ENCODE measurements at regions not wholly inside any gene's neighbourhood (a gene's known extent, or its start where the extent isn't known, plus 50 kb on each side); places are given as distances from the start of the nearest gene placed in this dataset.

- ATAC-seq (ENCODE audit: low FRiP score) (no peak), DNase-seq (ENCODE audit: low spot score) (no peak)
Observed at GRCh38 chr14:98769326-98769725, 502.7 kb downstream of the BCL11B start.

GRCh38 chr14:98770151-98770550 lies 501.8 kb downstream of the BCL11B start:
- DNase-seq (ENCODE audit: low spot score) (no peak), ATAC-seq (ENCODE audit: low FRiP score) (no peak)
- TF ChIP-seq CTCF (IDR thresholded peaks at IDR 0.05): no peak

More at GRCh38 chr14:98769326-98769725, 502.7 kb downstream of the BCL11B start:
- no peak for TF ChIP-seq CTCF (IDR thresholded peaks at IDR 0.05)

- ATAC-seq (ENCODE audit: low FRiP score) (no peak), DNase-seq (ENCODE audit: low spot score) (no peak)
- TF ChIP-seq CTCF (IDR thresholded peaks at IDR 0.05): no peak
Observed at GRCh38 chr14:98773814-98774213, 498.2 kb downstream of the BCL11B start.

GRCh38 chr14:98775892-98776291 lies 496.1 kb downstream of the BCL11B start:
- TF ChIP-seq CTCF (IDR thresholded peaks at IDR 0.05): no peak

GRCh38 chr14:98782062-98782461 lies 489.9 kb downstream of the BCL11B start:
- TF ChIP-seq CTCF (IDR thresholded peaks at IDR 0.05): no peak
- no peak for DNase-seq (ENCODE audit: low spot score)
- ATAC-seq (ENCODE audit: low FRiP score): no peak

More at GRCh38 chr14:98775892-98776291, 496.1 kb downstream of the BCL11B start:
- ATAC-seq (ENCODE audit: low FRiP score): no peak
- DNase-seq (ENCODE audit: low spot score): no peak

- DNase-seq (ENCODE audit: low spot score): no peak
- no peak for TF ChIP-seq CTCF (IDR thresholded peaks at IDR 0.05)
- ATAC-seq (ENCODE audit: low FRiP score): no peak
Observed at GRCh38 chr14:98785578-98785977, 486.4 kb downstream of the BCL11B start.

GRCh38 chr14:98786456-98786855 lies 485.5 kb downstream of the BCL11B start:
- ATAC-seq (ENCODE audit: low FRiP score) (no peak), DNase-seq (ENCODE audit: low spot score) (no peak)

More at GRCh38 chr14:98786456-98786855, 485.5 kb downstream of the BCL11B start:
- no peak for TF ChIP-seq CTCF (IDR thresholded peaks at IDR 0.05)

Measured in omental fat pad (tissue), 3 donors.